IPS DF 4.7 (cell line): ENCODE measurements at regions not wholly inside any gene's neighbourhood (a gene's known extent, or its start where the extent isn't known, plus 50 kb on each side); places are given as distances from the start of the nearest gene placed in this dataset.

Source experiments
- DNase-seq: peaks from one replicate; pipeline ENCODE4 v3.0.0-alpha.2; 2013; ENCODE audit warnings: low spot score; ENCODE audit errors: extremely low read depth

DNA sequence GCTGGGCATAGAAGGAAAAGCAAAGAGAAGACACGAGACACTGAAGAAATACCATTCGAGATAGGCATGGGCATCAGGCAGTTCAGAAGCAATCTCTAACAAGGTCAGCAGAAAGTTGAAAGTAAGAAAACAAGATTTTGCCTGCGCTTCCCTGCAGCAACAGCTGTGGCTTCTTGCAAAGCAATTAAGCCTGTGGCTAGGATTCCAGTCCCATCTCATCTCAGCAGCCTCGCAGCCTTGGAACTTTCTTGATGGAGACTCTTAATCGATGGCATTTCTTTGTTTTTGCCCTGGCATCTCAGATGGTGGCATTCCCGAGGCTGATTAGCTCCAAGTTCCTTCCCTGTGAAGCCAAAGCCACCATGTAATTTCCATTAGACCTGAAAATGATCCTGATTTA is 64.6 kb upstream of the SPAG17 start:
- DNase-seq: no peak

DNA sequence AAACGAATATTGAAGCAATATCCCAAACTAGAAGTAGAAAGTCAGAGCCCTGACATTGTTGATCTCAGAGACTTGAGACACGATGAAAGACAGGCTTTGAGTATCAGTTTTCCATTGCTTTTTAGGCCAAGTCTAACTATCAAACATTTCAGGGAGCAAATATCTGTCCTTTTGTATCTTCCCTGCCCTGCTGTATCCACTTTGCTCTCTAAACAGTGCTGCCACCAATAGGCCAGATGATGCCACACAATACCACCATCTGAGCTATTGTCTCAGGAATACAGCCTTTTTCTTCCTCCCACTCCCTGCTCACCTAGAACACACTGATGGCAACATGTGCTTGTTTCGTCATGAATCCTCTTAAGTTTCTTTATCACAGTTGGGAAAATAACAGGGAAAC is 62.6 kb upstream of the SPAG17 start:
- no peak for DNase-seq

DNA sequence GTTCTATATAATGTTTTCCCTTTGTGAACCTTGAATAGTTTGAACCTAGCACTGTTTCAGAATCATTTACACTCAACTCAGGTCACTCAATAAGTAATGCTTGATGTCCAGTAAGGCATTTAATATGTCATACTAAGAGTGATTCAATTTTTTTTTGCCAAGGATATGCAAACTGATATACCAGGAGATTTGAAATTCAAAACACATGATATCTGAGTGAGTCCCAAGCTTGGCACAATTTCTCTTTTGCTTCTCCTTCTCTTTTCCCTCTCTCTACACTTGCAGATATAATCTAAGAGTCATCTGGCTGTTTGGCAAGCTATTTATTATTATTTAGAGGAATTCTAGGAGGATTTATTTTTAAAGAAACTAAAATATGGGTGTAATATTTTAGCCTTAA is 61.6 kb upstream of the SPAG17 start:
- no peak for DNase-seq

DNA sequence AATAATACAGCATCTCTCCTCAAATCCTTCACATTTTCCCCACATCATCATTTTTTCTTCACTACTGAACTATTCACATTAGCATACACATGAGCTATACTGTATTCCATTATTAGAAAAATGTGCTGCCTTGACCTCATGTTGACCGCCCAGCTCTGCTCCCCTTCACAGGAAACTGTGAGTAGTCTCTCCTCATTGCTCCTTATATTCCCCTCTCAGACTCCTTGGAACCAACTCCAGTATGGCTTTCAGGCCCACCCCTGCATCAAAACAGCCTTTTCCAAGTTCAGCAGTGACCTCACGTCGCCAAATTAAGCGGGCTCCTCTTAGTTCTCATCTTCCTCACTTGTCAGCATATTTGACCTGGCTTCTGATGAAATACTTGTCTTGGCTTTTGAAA is 59.2 kb upstream of the SPAG17 start:
- no peak for DNase-seq

DNA sequence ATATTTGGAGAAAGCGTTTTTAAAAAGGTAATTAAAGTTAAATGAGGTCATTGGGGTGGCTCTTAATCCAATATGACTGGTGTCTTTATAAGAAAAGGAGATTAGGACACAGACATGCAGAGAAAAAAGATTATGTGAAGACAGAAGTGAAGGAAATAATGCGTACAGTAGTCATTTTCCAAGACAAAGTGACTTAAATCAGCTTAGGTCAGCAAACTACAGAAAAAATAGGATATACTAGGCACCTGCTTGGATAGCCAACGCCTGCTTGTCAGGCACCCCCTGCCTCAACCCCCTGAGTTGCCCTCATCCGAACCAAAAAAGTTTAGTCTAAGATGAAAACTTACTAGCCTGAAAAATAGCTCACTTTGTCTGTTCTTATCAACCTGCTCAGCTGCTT is 58.2 kb upstream of the SPAG17 start:
- no peak for DNase-seq
